LNCaP clone FGC (cell line): ENCODE measurements at regions not wholly inside any gene's neighbourhood (a gene's known extent, or its start where the extent isn't known, plus 50 kb on each side); places are given as distances from the start of the nearest gene placed in this dataset.

Experiments used
- DNase-seq: peaks from one replicate; pipeline ENCODE4 v3.0.0-alpha.2; 2011; ENCODE audit warnings: low read depth
- H3K4me3 ChIP-seq: 2 replicates; pipeline ENCODE4 v1.5.1; 2011; ENCODE audit warnings: mild to moderate bottlenecking, low read depth, low read length, control low read depth
- CTCF ChIP-seq: IDR thresholded peaks from 2 replicates; pipeline ENCODE4 v1.5.1; 2012; ENCODE audit warnings: mild to moderate bottlenecking; ENCODE audit not compliant: control insufficient read depth, insufficient read depth; ENCODE audit errors: extremely low read depth

GRCh38 chrX:97842468-97843199, 958.9 kb downstream of the RPA4 start:
- no peak for TF ChIP-seq CTCF
- no peak overlapping the region for H3K4me3 ChIP-seq
- DNase-seq: no peak

GRCh38 chrX:97843200-97843811, 959.6 kb downstream of the RPA4 start:
- no peak overlapping the region for H3K4me3 ChIP-seq
- DNase-seq: no peak
- TF ChIP-seq CTCF: no peak

GRCh38 chrX:97844161-97844560, 960.5 kb downstream of the RPA4 start:
- no peak for TF ChIP-seq CTCF
- no peak for DNase-seq
- no peak overlapping the region for H3K4me3 ChIP-seq

- no peak for DNase-seq
- TF ChIP-seq CTCF: no peak
- no peak overlapping the region for H3K4me3 ChIP-seq
These were observed 961.2 kb downstream of the RPA4 start for GRCh38 chrX:97844943-97845342.

GRCh38 chrX:97845451-97845850, 961.7 kb downstream of the RPA4 start:
- H3K4me3 ChIP-seq: no peak overlapping the region
- no peak for TF ChIP-seq CTCF
- no peak for DNase-seq

GRCh38 chrX:97846228-97846627, 962.5 kb downstream of the RPA4 start:
- no peak for TF ChIP-seq CTCF
- no peak overlapping the region for H3K4me3 ChIP-seq
- no peak for DNase-seq
